CD14-positive monocyte (primary cell): ENCODE measurements at regions not wholly inside any gene's neighbourhood (a gene's known extent, or its start where the extent isn't known, plus 50 kb on each side); places are given as distances from the start of the nearest gene placed in this dataset.

Experiments
- DNase-seq, 3 donors: peaks; one replicate each; pipeline ENCODE4 v3.0.0-alpha.2; 2011 to 2022
- H2AFZ ChIP-seq: 2 replicates; pipeline ENCODE4 v1.6.0; 2012; ENCODE audit warnings: mild to moderate bottlenecking, low read depth, low read length, inconsistent platforms; ENCODE audit not compliant: insufficient read depth, poor library complexity, severe bottlenecking
- H3K27ac ChIP-seq, 2 donors: 1 replicate in 1 of 2; 2 replicates in 1 of 2; pipeline ENCODE4 v1.5.1; 2012 to 2013; ENCODE audit warnings: low read length in 2 of 2, control low read depth in 1 of 2, inconsistent platforms in 1 of 2, low read depth in 1 of 2, mild to moderate bottlenecking in 1 of 2
- H3K27me3 ChIP-seq, 2 donors: one replicate each; pipeline versions ENCODE4 v1.6.0 to v1.6.1; 2011 to 2013; ENCODE audit warnings: low read length in 2 of 2; ENCODE audit not compliant: control insufficient read depth in 2 of 2, insufficient read depth in 2 of 2
- H3K36me3 ChIP-seq, 2 donors: replicated peaks in 1 of 2; 1 replicate in 1 of 2; 2 replicates in 1 of 2; pipeline versions ENCODE4 v1.5.1 to v1.6.1; 2012 to 2013; ENCODE audit warnings: low read length in 2 of 2, control low read depth in 1 of 2, inconsistent platforms in 1 of 2, mild to moderate bottlenecking in 1 of 2; ENCODE audit not compliant: insufficient read depth in 2 of 2, control insufficient read depth in 1 of 2
- H3K4me1 ChIP-seq, 2 donors: 1 replicate in 1 of 2; 2 replicates in 1 of 2; pipeline versions ENCODE4 v1.5.1 to v1.6.1; 2012 to 2013; ENCODE audit warnings: low read length in 2 of 2, control low read depth in 1 of 2, inconsistent platforms in 1 of 2, mild to moderate bottlenecking in 1 of 2, moderate library complexity in 1 of 2; ENCODE audit not compliant: insufficient read depth in 2 of 2, control insufficient read depth in 1 of 2
- H3K4me2 ChIP-seq: replicated peaks from 2 replicates; pipeline ENCODE3; 2012; ENCODE audit warnings: low read length, moderate library complexity, mild to moderate bottlenecking; ENCODE audit not compliant: poor library complexity, severe bottlenecking; ENCODE audit errors: extremely low read depth
- H3K4me3 ChIP-seq, 3 experiments: fragments of 200-600 bp in 1 of 3; sonication (generic) in 1 of 3; replicated peaks in 1 of 3; 1 replicate in 2 of 3; 2 replicates in 1 of 3; pipeline ENCODE4 v1.5.1; 2011 to 2013; ENCODE audit warnings: low read length in 3 of 3, mild to moderate bottlenecking in 3 of 3, control low read depth in 2 of 3, low read depth in 2 of 3, inconsistent platforms in 1 of 3, moderate library complexity in 1 of 3
- H3K79me2 ChIP-seq: 2 replicates; pipeline ENCODE4 v1.6.0; 2012; ENCODE audit warnings: mild to moderate bottlenecking, control low read depth, inconsistent platforms, low read length, moderate library complexity; ENCODE audit not compliant: insufficient read depth
- H3K9ac ChIP-seq: 2 replicates; pipeline ENCODE4 v1.6.0; 2017; ENCODE audit warnings: low read length, mild to moderate bottlenecking; ENCODE audit not compliant: insufficient read depth, poor library complexity, severe bottlenecking
- H3K9me3 ChIP-seq, 2 donors: replicated peaks in 1 of 2; 1 replicate in 1 of 2; 2 replicates in 1 of 2; pipeline versions ENCODE4 v1.5.1 to v1.6.1; 2012 to 2013; ENCODE audit warnings: low read length in 2 of 2, control low read depth in 1 of 2; ENCODE audit not compliant: control insufficient read depth in 1 of 2, insufficient read depth in 1 of 2
- H4K20me1 ChIP-seq: 2 replicates; pipeline ENCODE4 v1.6.0; 2012; ENCODE audit warnings: mild to moderate bottlenecking, low read length, control low read depth, moderate library complexity; ENCODE audit not compliant: insufficient read depth
- H3K27ac Mint-ChIP-seq, 7 donors: one replicate each; pipeline ENCODE4 v1.8.0; 2020; ENCODE audit warnings: mild to moderate bottlenecking in 7 of 7, mixed read lengths in 7 of 7, moderate library complexity in 6 of 7, inconsistent platforms in 2 of 7
- H3K27me3 Mint-ChIP-seq, 3 donors: one replicate each; pipeline ENCODE4 v1.8.0; 2021 to 2022; ENCODE audit warnings: low read depth in 3 of 3, mild to moderate bottlenecking in 3 of 3, mixed read lengths in 3 of 3, moderate library complexity in 3 of 3, inconsistent platforms in 1 of 3
- H3K36me3 Mint-ChIP-seq, 2 donors: one replicate each; pipeline ENCODE4 v1.8.0; 2020; ENCODE audit warnings: mixed read lengths in 2 of 2, inconsistent platforms in 1 of 2, mild to moderate bottlenecking in 1 of 2
- H3K4me1 Mint-ChIP-seq: one replicate; pipeline ENCODE4 v1.8.0; 2020; ENCODE audit warnings: mild to moderate bottlenecking, mixed read lengths
- H3K4me3 Mint-ChIP-seq, 2 donors: one replicate each; pipeline ENCODE4 v1.8.0; 2020; ENCODE audit warnings: mild to moderate bottlenecking in 2 of 2, mixed read lengths in 2 of 2, moderate library complexity in 1 of 2
- H3K9me3 Mint-ChIP-seq, 7 donors: one replicate each; pipeline ENCODE4 v1.8.0; 2020 to 2022; ENCODE audit warnings: mixed read lengths in 7 of 7, mild to moderate bottlenecking in 6 of 7, moderate library complexity in 6 of 7, inconsistent platforms in 2 of 7
- WGBS: methylation state at CpG from one replicate; pipeline ENCODE4 v1.1.5; 2013; ENCODE audit warnings: missing lambda C conversion rate; ENCODE audit not compliant: insufficient coverage; 5-methylcytosine and 5-hydroxymethylcytosine counted together
- intact Hi-C, 2 donors: fragments of 100-400 bp; cut with micrococcal nuclease; formaldehyde crosslinking; loops; one replicate each; pipeline versions ENCODE4 v1.15.0 to v1.15.1; 2023
- TF ChIP-seq, protein P1 (sequence below): fragments of 200-600 bp; IDR thresholded peaks from one replicate; pipeline ENCODE4 v1.8.0; 2022; ENCODE audit warnings: antibody characterized with exemption, mild to moderate bottlenecking

DNA sequence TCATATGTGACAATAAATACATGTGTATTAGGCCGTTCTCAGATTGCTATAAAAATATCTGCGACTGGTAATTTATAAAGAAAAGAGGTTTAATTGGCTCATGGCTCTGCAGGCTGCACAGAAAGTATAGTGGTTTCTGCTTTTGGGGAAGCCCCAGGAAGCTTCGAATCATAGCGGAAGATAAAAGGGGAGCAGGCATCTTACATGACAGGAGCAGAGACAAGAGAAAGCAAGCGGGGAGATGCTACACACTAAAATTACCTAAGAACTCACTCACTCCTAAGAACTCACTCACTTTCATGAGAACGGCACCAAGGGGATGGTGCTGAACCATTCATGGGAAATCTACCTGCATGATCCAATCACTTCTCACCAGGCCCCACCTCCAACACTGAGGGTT lies 284.9 kb downstream of the OTUD1 start:
- H3K4me2 ChIP-seq, result no peak overlapping the region
- Mint-ChIP-seq H3K27me3 (peaks cover 0 to 3% (median 2%) of the 10 kb centered on the region in 3 donors), H3K9me3 (peaks cover 2 to 11% (median 5%) of the 10 kb centered on the region in 7 donors), H3K36me3 (no peaks in the 10 kb centered on the region), H3K27ac (no peak overlapping the region), H3K4me3 (no peak overlapping the region), H3K4me1 (no peaks in the 10 kb centered on the region)
- no peaks in the 10 kb centered on the region for H3K36me3 ChIP-seq
- H3K27me3 ChIP-seq, result no peaks in the 10 kb centered on the region
- TF ChIP-seq, protein P1, sequence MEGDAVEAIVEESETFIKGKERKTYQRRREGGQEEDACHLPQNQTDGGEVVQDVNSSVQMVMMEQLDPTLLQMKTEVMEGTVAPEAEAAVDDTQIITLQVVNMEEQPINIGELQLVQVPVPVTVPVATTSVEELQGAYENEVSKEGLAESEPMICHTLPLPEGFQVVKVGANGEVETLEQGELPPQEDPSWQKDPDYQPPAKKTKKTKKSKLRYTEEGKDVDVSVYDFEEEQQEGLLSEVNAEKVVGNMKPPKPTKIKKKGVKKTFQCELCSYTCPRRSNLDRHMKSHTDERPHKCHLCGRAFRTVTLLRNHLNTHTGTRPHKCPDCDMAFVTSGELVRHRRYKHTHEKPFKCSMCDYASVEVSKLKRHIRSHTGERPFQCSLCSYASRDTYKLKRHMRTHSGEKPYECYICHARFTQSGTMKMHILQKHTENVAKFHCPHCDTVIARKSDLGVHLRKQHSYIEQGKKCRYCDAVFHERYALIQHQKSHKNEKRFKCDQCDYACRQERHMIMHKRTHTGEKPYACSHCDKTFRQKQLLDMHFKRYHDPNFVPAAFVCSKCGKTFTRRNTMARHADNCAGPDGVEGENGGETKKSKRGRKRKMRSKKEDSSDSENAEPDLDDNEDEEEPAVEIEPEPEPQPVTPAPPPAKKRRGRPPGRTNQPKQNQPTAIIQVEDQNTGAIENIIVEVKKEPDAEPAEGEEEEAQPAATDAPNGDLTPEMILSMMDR, result no peak
- no peaks in the 10 kb centered on the region for H3K79me2 ChIP-seq
- intact Hi-C loops, result no loop called here
- no peaks in the 10 kb centered on the region for H3K9me3 ChIP-seq
- WGBS, result 84% methylated on average over 5 of the region's 6 CpGs
- H2AFZ ChIP-seq, result no peak overlapping the region
- no peak overlapping the region for H3K27ac ChIP-seq
- no peaks in the 10 kb centered on the region for H4K20me1 ChIP-seq
- no peak overlapping the region for H3K4me3 ChIP-seq
- H3K9ac ChIP-seq, result no peak overlapping the region
- no peaks in the 10 kb centered on the region for H3K4me1 ChIP-seq
- DNase-seq, result no peak

DNA sequence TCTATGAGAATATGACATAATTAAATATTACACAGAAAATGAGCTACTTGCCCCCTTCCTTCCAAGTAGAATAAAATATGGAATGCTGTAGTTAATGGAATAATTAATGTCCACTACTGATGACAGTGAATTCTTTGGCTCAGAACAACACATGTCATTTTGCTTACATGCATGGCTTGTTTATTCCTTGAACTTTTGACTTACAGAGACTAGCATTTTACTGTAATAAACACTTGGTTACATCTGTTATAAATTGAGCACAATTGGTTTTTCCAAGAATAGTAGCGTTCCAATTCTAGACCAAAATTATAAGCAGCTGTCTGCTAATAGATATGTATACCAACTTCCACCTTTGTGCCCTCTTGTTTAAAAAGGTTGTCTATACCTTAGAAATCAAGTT lies 286.7 kb downstream of the OTUD1 start:
- H3K4me3 ChIP-seq, result no peak overlapping the region
- H4K20me1 ChIP-seq, result no peaks in the 10 kb centered on the region
- H3K36me3 Mint-ChIP-seq, result no peaks in the 10 kb centered on the region
- intact Hi-C loops, result no loop called here
- TF ChIP-seq, protein P1, result no peak
- H2AFZ ChIP-seq, result no peak overlapping the region
- H3K27me3 Mint-ChIP-seq, result peaks cover 0 to 6% (median 2%) of the 10 kb centered on the region in 3 donors
- WGBS, result no CpG with 5 or more reads among the region's 1 CpG
- no peak for DNase-seq
- H3K9ac ChIP-seq, result no peak overlapping the region
- H3K79me2 ChIP-seq, result no peaks in the 10 kb centered on the region
- H3K4me1 ChIP-seq, result no peaks in the 10 kb centered on the region
- peaks cover 2 to 16% (median 5%) of the 10 kb centered on the region in 7 donors for H3K9me3 Mint-ChIP-seq
- H3K4me3 Mint-ChIP-seq, result no peak overlapping the region
- no peak overlapping the region for H3K27ac ChIP-seq
- no peak overlapping the region for H3K4me2 ChIP-seq
- no peaks in the 10 kb centered on the region for H3K9me3 ChIP-seq
- no peaks in the 10 kb centered on the region for H3K36me3 ChIP-seq
- H3K27me3 ChIP-seq, result no peaks in the 10 kb centered on the region
- H3K4me1 Mint-ChIP-seq, result no peaks in the 10 kb centered on the region
- no peak overlapping the region for H3K27ac Mint-ChIP-seq
